GM12874 (cell line): ENCODE measurements at regions not wholly inside any gene's neighbourhood (a gene's known extent, or its start where the extent isn't known, plus 50 kb on each side); places are given as distances from the start of the nearest gene placed in this dataset.

Experiments used
- CTCF ChIP-seq: IDR thresholded peaks from 2 replicates; pipeline ENCODE4 v1.5.1; 2011; ENCODE audit warnings: low read depth, mild to moderate bottlenecking, control low read depth, low read length, moderate library complexity; ENCODE audit not compliant: insufficient read depth

GRCh38 chr11:116144387-116144958, 628.3 kb downstream of the BUD13 start:
- TF ChIP-seq CTCF, result no peak

DNA sequence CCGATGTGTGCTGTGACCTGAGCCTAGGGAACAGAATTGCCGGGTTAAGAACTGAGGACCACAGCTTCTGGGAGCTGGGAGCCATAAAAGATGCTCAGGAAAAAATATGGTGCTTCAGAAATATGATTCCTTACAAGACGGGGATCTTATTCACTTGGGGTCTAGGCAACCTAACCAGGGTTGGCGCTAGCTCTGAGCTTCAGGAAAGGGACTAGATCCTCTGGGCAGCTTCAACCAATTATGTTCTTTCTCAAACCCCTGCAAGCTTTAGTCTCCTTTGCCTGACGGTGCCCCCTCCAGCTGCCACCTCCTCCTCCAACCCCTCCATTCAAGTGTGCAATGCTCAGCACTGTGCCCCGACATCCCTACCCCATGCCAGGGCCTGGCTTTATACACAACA, 634.1 kb upstream of the CADM1 start:
- TF ChIP-seq CTCF, result no peak

DNA sequence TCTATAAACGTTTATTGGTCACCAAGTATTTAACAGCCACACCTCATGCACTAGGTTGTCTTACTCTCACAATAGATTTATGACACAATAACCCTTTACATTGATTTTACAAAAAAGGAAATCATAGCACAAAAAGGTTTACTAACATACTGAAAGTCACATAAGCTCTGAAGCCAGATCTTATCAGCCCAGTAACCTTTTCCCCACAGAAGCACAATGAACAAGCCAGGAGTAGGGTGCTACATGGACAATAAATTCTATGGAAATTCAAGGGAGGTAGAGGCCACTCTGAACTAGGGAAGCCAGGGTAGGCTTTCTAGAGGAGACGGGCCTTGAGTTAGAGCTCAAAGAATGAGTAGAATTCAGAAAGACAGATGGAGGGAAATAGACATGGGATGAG, 633.5 kb upstream of the CADM1 start:
- no peak for TF ChIP-seq CTCF

GRCh38 chr11:116136987-116137674, 632.9 kb upstream of the CADM1 start:
- no peak for TF ChIP-seq CTCF

DNA sequence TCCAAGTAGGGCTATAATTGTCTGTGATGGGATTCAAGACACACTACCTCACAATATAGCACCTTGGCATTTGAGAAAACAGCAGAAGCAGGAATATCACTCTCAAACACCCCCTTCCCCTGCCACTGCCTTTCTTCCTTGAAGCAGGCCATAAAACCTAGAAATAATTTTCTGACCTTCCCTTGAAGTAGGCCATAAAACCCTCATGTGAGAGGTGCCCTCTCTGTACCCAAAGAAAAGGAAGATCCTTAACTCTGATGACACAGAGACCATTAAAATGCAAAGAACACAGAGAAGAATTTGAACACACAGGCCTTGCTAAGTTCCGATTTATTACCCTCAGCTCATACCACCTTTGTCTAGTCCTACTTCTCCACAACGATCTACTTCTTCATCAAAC, 631.7 kb upstream of the CADM1 start:
- no peak for TF ChIP-seq CTCF

GRCh38 chr11:116134450-116134849, 630.2 kb upstream of the CADM1 start:
- no peak for TF ChIP-seq CTCF

- TF ChIP-seq CTCF, result no peak
Observed at GRCh38 chr11:116132273-116132978, 628.2 kb upstream of the CADM1 start.
